ENCODE measurements at regions not wholly inside any gene's neighbourhood (a gene's known extent, or its start where the extent isn't known, plus 50 kb on each side); places are given as distances from the start of the nearest gene placed in this dataset.
"Not testable (repeated sequence)": the region's sequence is repeated elsewhere in the genome, so short reads cannot be mapped to it uniquely, and the experiment has no call there.

GRCh38 chr2:58708565-58708964 is 467.4 kb upstream of the FANCL start:
- DNase-seq (ENCODE audit: low spot score in 2 of 2) (no peak), ATAC-seq (replicated peaks; ENCODE audit: extremely low read depth, poor library complexity, severe bottlenecking) (no peak)
- no peak overlapping the region for H3K27ac Mint-ChIP-seq (ENCODE audit: low read depth)
- H3K27me3 Mint-ChIP-seq = no peaks in the 10 kb centered on the region
- H3K4me3 Mint-ChIP-seq = no peak overlapping the region
- no peaks in the 10 kb centered on the region for H3K4me1 Mint-ChIP-seq
- H3K36me3 Mint-ChIP-seq (ENCODE audit: insufficient read depth) = no peaks in the 10 kb centered on the region
- peaks cover 13% of the 10 kb centered on the region for H3K9me3 Mint-ChIP-seq

DNA sequence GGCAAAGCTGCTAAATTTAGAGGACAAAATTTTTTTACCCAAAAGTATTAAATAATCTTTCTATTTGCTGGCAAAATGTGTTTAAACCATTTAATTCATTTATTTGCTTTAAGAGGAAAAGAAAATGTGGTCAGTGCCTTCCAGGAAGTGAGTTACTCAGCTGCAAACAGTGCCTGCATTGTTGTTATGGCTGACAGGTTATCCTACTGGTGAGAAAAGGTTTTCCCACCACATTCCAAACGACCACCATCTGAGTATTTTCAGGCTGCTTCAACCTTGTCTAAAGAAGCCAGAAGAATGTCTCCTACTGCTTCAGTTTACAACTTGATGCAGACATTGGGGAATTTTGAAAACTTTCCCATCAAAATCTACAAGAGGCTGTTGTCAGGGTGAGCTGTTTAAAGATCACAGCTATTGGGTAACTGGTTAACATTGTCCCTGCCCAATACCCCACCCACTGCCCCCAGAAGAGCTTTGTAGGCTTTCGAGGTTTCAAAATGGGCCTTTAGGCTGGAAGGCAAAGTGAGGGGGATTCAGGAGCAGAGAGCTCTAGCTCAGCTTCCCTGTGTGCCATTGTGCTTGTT is 461.3 kb upstream of the FANCL start:
- Mint-ChIP-seq H3K4me1 (no peaks in the 10 kb centered on the region), H3K9me3 (peaks cover 13% of the 10 kb centered on the region), H3K27me3 (no peaks in the 10 kb centered on the region), H3K36me3 (ENCODE audit: insufficient read depth) (no peaks in the 10 kb centered on the region), H3K27ac (ENCODE audit: low read depth) (no peak overlapping the region), H3K4me3 (no peak overlapping the region)
- DNase-seq (ENCODE audit: low spot score in 2 of 2) = no peak
- ATAC-seq (replicated peaks; ENCODE audit: extremely low read depth, poor library complexity, severe bottlenecking) = no peak

DNA sequence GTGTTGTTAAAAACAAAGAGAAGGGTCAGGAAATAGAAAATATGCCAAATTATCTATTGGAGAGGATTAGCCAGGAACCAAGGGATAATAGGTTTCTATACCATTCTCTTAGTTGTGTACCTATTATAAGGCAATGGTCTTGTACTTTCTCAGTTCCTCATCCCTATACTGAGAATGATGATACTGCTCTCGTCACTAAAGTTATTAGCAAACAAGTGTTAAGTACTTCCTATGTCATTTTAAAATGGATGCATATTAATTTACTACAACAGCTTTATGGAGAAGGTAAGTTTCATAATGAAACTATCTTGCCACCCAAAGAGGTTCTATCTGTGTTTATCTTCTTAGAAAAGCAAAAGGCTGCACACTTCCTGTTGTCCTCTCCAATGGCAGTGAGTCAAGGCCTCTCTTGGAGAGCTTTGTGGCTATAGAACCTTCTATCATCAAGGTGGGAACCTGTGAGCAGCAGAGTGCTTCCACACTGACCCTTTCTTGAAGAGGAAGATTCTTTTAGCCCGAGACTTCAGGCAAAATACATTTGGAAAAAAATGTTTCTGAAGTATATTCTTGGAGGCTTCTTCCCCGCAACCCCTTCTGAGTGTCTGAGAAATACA is 460.7 kb upstream of the FANCL start:
- Mint-ChIP-seq H3K27ac (ENCODE audit: low read depth) (no peak overlapping the region), H3K36me3 (ENCODE audit: insufficient read depth) (no peaks in the 10 kb centered on the region), H3K27me3 (no peaks in the 10 kb centered on the region), H3K9me3 (peaks cover 13% of the 10 kb centered on the region), H3K4me1 (no peaks in the 10 kb centered on the region), H3K4me3 (no peak overlapping the region)
- no peak for DNase-seq (ENCODE audit: low spot score in 2 of 2)
- ATAC-seq (replicated peaks; ENCODE audit: extremely low read depth, poor library complexity, severe bottlenecking) = no peak

GRCh38 chr2:58700591-58700990 is 459.5 kb upstream of the FANCL start:
- ATAC-seq (replicated peaks; ENCODE audit: extremely low read depth, poor library complexity, severe bottlenecking) = no peak
- Mint-ChIP-seq H3K27me3 (no peaks in the 10 kb centered on the region), H3K4me1 (no peaks in the 10 kb centered on the region), H3K36me3 (ENCODE audit: insufficient read depth) (no peaks in the 10 kb centered on the region), H3K9me3 (peaks cover 6% of the 10 kb centered on the region), H3K27ac (ENCODE audit: low read depth) (no peak overlapping the region), H3K4me3 (no peak overlapping the region)
- DNase-seq (ENCODE audit: low spot score in 2 of 2) = no peak

DNA sequence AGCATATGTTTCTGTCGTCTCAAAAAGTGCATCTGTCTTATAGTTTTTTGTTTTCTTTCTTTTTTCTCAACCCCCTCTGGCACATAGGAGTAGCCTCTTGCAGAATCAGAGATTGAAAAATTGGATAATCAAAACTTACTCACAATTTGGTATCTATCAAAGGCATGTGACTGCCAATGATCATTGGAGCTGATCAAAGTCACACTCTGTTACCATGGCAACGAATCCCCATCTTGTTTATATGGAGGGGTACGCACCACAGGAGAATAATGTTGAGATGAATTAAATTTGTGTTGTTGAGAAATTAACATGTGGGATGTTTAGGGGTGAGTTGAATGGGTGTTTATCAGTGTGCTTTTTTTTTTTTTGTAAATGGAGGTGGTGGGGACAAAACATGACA is 458.3 kb upstream of the FANCL start:
- Mint-ChIP-seq H3K9me3 (peaks cover 6% of the 10 kb centered on the region), H3K36me3 (ENCODE audit: insufficient read depth) (no peaks in the 10 kb centered on the region)
- ATAC-seq (replicated peaks; ENCODE audit: extremely low read depth, poor library complexity, severe bottlenecking) = no peak

DNA sequence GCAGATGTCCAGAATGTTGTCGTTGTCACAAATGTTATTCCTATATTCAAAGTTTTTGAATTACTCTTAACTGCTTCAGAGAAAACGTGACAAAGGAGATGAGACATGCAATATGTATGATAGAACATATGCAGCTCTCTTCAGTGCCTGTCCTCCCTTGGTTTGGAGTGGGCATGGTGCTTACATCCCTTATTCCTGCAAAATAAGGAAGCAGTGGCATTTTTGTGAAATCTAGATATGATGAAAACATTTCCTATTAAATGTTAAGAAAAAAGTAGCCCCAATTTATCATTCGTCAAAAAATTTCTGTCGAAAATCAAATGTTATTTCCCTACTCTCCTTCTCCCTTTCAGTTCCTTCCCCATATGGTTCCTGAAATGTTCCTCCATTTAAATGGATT is 457.5 kb upstream of the FANCL start:
- H3K4me1 Mint-ChIP-seq = no peaks in the 10 kb centered on the region
- ATAC-seq (replicated peaks; ENCODE audit: extremely low read depth, poor library complexity, severe bottlenecking) = no peak
- DNase-seq (ENCODE audit: low spot score in 2 of 2) = no peak
- no peaks in the 10 kb centered on the region for H3K27me3 Mint-ChIP-seq
- peaks cover 6% of the 10 kb centered on the region for H3K9me3 Mint-ChIP-seq
- no peak overlapping the region for H3K27ac Mint-ChIP-seq (ENCODE audit: low read depth)
- no peaks in the 10 kb centered on the region for H3K36me3 Mint-ChIP-seq (ENCODE audit: insufficient read depth)
- H3K4me3 Mint-ChIP-seq = no peak overlapping the region

More for the DNA sequence above, 458.3 kb upstream of the FANCL start:
- Mint-ChIP-seq H3K4me1 (no peaks in the 10 kb centered on the region), H3K4me3 (no peak overlapping the region), H3K27me3 (no peaks in the 10 kb centered on the region), H3K27ac (ENCODE audit: low read depth) (no peak overlapping the region)
- DNase-seq (ENCODE audit: low spot score in 2 of 2) = no peak

DNA sequence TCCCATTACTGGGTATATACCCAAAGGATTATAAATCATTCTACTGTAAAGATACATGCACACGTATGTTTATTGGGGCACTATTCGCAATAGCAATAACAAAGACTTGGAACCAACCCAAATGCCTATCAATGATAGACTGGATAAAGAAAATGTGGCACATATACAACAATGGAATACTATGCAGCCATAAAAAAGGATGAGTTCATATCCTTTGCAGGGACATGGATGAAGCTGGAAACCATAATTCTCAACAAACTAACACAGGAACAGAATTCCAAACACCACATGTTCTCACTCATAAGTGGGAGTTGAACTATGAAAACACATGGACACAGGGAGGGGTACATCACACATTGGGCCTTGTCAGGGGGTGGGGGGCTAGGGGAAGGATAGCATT is 453.0 kb upstream of the FANCL start:
- H3K27ac Mint-ChIP-seq (ENCODE audit: low read depth); H3K27me3 Mint-ChIP-seq; DNase-seq (ENCODE audit: low spot score in 2 of 2); H3K4me1 Mint-ChIP-seq; H3K4me3 Mint-ChIP-seq; H3K36me3 Mint-ChIP-seq (ENCODE audit: insufficient read depth); ATAC-seq (replicated peaks; ENCODE audit: extremely low read depth, poor library complexity, severe bottlenecking): not testable (repeated sequence)
- H3K9me3 Mint-ChIP-seq = peaks cover 14% of the 10 kb centered on the region

GRCh38 chr2:58691041-58691440 is 449.9 kb upstream of the FANCL start:
- not testable (repeated sequence) for H3K27ac Mint-ChIP-seq (ENCODE audit: low read depth); DNase-seq (ENCODE audit: low spot score in 2 of 2); H3K4me1 Mint-ChIP-seq; H3K4me3 Mint-ChIP-seq; H3K27me3 Mint-ChIP-seq; ATAC-seq (replicated peaks; ENCODE audit: extremely low read depth, poor library complexity, severe bottlenecking); H3K36me3 Mint-ChIP-seq (ENCODE audit: insufficient read depth)
- peaks cover 15% of the 10 kb centered on the region for H3K9me3 Mint-ChIP-seq

DNA sequence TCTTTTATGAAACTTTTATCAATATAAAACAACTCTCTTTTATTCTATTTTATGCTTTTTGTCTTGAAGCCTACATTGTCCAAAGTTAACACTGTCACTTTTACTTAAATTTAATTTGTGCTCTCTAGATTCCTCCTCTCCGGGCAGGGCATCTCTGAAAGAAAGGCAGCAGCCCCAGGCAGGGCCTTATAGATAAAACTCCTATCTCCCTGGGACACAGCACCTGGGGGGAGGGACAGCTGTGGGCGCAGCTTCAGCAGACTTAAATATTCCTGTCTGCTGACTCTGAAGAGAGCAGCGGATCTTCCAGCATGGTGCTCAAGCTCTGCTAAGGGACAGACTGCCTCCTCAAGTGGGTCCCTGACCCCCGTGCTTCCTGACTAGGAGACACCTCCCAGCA is 447.7 kb upstream of the FANCL start:
- DNase-seq (ENCODE audit: low spot score in 2 of 2) (no peak), ATAC-seq (replicated peaks; ENCODE audit: extremely low read depth, poor library complexity, severe bottlenecking) (no peak)
- Mint-ChIP-seq H3K27me3 (no peaks in the 10 kb centered on the region), H3K36me3 (ENCODE audit: insufficient read depth) (no peaks in the 10 kb centered on the region), H3K9me3 (peaks cover 15% of the 10 kb centered on the region), H3K4me1 (no peaks in the 10 kb centered on the region), H3K4me3 (no peak overlapping the region), H3K27ac (ENCODE audit: low read depth) (no peak overlapping the region)

DNA sequence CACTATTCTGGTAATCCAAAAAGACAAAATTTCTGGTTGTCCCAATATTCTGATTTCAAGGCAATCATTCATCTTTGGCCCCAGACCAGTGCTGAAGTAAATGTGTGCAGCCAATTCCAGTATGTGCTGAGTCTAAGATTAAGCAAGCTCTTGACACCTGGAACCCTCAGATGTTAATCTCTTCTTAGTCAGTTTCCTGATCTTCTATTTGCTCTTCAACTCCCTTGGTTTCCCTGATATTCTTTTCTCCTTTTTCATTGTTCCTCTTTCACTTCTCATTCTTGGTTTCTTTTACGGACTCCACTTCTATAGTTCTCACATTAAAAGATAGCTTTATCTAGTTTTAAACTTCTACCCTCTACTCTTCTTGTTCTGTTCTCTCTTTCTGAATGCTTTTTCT is 445.7 kb upstream of the FANCL start:
- Mint-ChIP-seq H3K4me1 (no peaks in the 10 kb centered on the region), H3K36me3 (ENCODE audit: insufficient read depth) (no peaks in the 10 kb centered on the region), H3K9me3 (peaks cover 15% of the 10 kb centered on the region), H3K27me3 (no peaks in the 10 kb centered on the region), H3K27ac (ENCODE audit: low read depth) (no peak overlapping the region), H3K4me3 (no peak overlapping the region)
- no peak for DNase-seq (ENCODE audit: low spot score in 2 of 2)
- no peak for ATAC-seq (replicated peaks; ENCODE audit: extremely low read depth, poor library complexity, severe bottlenecking)

- no peak for DNase-seq (ENCODE audit: low spot score in 2 of 2)
- no peaks in the 10 kb centered on the region for H3K9me3 Mint-ChIP-seq
Measured at GRCh38 chr2:58680755-58681310, 439.7 kb upstream of the FANCL start.

DNA sequence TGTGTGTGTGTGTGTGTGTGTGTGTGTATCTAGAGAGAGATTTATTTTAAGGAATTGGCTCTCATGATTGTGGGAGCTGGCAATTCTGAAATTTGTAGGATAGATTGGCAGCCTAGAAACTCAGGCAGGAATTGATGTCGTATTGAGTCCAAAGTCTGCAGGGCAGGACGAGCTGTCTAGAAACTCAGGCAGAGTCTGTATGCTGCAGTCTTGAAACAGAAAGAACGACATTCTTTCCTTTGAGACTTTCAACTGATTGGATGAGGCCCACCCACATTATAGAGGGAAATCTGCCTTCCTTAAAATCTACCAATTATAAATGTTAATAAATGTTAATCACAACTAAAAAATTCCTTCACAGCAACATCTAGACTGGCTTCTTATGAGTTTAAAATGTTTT is 436.6 kb upstream of the FANCL start:
- DNase-seq (ENCODE audit: low spot score in 2 of 2) (no peak), ATAC-seq (replicated peaks; ENCODE audit: extremely low read depth, poor library complexity, severe bottlenecking) (no peak)
- Mint-ChIP-seq H3K4me3 (no peak overlapping the region), H3K4me1 (no peaks in the 10 kb centered on the region), H3K36me3 (ENCODE audit: insufficient read depth) (no peaks in the 10 kb centered on the region), H3K27me3 (no peaks in the 10 kb centered on the region), H3K27ac (ENCODE audit: low read depth) (no peak overlapping the region), H3K9me3 (no peaks in the 10 kb centered on the region)

More at GRCh38 chr2:58680755-58681310, 439.7 kb upstream of the FANCL start:
- no peak overlapping the region for H3K27ac Mint-ChIP-seq (ENCODE audit: low read depth)
- H3K36me3 Mint-ChIP-seq (ENCODE audit: insufficient read depth) = no peaks in the 10 kb centered on the region
- no peaks in the 10 kb centered on the region for H3K4me1 Mint-ChIP-seq
- ATAC-seq (replicated peaks; ENCODE audit: extremely low read depth, poor library complexity, severe bottlenecking) = no peak
- H3K4me3 Mint-ChIP-seq = no peak overlapping the region
- no peaks in the 10 kb centered on the region for H3K27me3 Mint-ChIP-seq

DNA sequence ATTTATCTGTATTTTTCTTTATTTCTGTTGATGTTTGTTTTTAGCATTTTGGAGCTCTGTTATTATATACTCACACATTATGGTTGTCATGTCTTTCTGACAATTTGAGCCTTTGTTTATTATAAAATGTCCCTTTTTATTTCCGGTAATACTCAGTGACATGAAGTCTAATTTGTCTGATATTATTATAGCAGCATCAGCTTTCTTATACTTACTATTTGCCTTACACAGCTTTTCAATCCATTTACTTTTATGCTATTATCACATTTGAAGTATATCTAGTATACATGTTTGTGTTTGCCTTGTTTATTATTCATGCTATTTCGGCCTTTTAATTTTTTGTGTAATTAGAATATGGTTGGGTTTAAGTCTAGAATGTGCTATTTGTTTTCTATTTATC is 430.6 kb upstream of the FANCL start:
- DNase-seq (ENCODE audit: low spot score in 2 of 2) = no peak
- Mint-ChIP-seq H3K36me3 (ENCODE audit: insufficient read depth) (no peaks in the 10 kb centered on the region), H3K27ac (ENCODE audit: low read depth) (no peak overlapping the region), H3K9me3 (peaks cover 11% of the 10 kb centered on the region), H3K4me1 (no peaks in the 10 kb centered on the region), H3K4me3 (no peak overlapping the region), H3K27me3 (no peaks in the 10 kb centered on the region)
- ATAC-seq (replicated peaks; ENCODE audit: extremely low read depth, poor library complexity, severe bottlenecking) = no peak
